ENCODE measurements at regions not wholly inside any gene's neighbourhood (a gene's known extent, or its start where the extent isn't known, plus 50 kb on each side); places are given as distances from the start of the nearest gene placed in this dataset.

DNA sequence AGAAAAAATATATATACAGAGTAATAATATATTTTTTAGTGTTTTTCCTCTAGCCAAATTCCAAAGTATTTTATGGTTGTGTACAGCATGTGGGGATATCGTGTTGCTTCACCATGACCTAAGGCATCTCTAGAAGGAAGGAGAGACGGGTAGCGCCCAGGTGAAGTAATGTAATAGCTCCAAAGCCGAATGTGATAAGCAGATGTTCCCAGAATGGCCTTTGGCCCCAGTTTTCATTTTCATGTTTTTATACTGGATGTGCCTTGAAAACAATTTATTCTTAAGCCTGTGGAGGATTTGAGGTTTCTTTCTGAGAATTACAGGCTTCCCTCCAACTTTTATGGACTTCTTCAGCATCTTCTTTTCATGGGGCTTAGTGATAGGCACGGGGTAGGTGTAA lies 587.9 kb upstream of the KIRREL3 start:
- TF ChIP-seq, protein P1, sequence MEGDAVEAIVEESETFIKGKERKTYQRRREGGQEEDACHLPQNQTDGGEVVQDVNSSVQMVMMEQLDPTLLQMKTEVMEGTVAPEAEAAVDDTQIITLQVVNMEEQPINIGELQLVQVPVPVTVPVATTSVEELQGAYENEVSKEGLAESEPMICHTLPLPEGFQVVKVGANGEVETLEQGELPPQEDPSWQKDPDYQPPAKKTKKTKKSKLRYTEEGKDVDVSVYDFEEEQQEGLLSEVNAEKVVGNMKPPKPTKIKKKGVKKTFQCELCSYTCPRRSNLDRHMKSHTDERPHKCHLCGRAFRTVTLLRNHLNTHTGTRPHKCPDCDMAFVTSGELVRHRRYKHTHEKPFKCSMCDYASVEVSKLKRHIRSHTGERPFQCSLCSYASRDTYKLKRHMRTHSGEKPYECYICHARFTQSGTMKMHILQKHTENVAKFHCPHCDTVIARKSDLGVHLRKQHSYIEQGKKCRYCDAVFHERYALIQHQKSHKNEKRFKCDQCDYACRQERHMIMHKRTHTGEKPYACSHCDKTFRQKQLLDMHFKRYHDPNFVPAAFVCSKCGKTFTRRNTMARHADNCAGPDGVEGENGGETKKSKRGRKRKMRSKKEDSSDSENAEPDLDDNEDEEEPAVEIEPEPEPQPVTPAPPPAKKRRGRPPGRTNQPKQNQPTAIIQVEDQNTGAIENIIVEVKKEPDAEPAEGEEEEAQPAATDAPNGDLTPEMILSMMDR (IDR thresholded peaks at IDR 0.05; ENCODE audit: control insufficient read depth, insufficient read depth, low read depth, low read length, missing control alignments), result no peak
- no peak overlapping the region for H3K4me3 ChIP-seq (ENCODE audit: control insufficient read depth, low read depth, low read length)
- DNase-seq (ENCODE audit: low read depth), result no peak

DNA sequence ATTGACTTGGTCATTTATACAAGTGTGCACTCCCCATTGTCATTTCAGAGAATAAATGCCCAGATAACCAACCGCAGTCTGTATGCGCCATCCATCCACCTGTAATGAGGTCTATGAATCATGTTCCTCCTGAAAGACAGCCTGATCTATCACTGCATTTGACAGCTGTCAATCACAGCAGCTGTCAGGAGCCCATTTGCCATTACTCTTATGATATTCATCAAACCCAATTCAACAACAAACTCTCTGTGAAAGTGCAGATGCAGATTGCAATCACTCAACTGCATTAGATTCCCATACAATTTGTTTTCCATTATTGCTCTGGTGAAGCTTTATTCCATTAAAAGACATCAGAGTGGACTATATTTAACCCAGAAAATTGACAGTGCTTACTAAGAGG lies 586.9 kb upstream of the KIRREL3 start:
- H3K4me3 ChIP-seq (ENCODE audit: control insufficient read depth, low read depth, low read length), result no peak overlapping the region
- DNase-seq (ENCODE audit: low read depth), result no peak
- TF ChIP-seq, protein P1 (IDR thresholded peaks at IDR 0.05; ENCODE audit: control insufficient read depth, insufficient read depth, low read depth, low read length, missing control alignments), result no peak

DNA sequence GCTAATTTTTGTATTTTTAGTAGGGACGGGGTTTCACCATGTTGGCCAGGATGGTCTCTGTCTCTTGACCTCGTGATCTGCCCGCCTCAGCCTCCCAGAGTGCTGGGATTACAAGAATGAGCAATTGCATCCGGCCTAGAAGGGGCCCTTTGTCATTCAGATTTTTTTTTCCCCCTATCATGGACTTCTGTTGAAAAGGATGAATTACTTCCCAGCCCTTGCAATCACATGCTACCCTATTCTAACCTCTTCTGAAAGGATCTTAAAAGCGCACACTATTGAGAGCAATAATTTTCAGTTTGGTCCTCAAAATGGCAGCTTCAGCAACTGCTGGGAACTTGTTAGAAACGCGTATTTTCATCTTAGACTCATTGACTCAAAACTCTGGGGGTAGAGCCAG lies 575.6 kb upstream of the KIRREL3 start:
- H3K4me3 ChIP-seq (ENCODE audit: control insufficient read depth, low read depth, low read length), result no peak overlapping the region
- TF ChIP-seq, protein P1 (IDR thresholded peaks at IDR 0.05; ENCODE audit: control insufficient read depth, insufficient read depth, low read depth, low read length, missing control alignments), result no peak
- no peak for DNase-seq (ENCODE audit: low read depth)

DNA sequence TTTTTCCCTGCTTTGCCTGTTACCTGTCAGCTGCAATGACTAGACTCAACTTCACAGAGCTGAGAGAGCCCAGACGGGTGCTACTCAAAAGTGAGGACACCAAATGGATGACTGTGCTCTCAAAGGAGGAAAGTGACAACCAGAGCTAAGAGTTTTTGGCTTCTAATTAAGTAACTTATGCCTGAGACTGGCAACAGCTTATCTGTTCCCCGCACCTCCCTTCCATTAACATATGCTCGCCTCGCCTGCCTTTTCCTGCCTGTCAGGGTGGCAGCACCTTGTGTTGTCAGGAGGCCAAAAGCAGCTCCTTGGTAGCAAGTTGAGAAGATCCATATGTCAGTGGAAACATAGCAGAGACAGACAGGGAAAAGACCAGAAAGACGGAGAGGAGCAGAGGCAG lies 573.9 kb upstream of the KIRREL3 start:
- no peak for DNase-seq (ENCODE audit: low read depth)
- TF ChIP-seq, protein P1 (IDR thresholded peaks at IDR 0.05; ENCODE audit: control insufficient read depth, insufficient read depth, low read depth, low read length, missing control alignments), result no peak
- no peak overlapping the region for H3K4me3 ChIP-seq (ENCODE audit: control insufficient read depth, low read depth, low read length)

DNA sequence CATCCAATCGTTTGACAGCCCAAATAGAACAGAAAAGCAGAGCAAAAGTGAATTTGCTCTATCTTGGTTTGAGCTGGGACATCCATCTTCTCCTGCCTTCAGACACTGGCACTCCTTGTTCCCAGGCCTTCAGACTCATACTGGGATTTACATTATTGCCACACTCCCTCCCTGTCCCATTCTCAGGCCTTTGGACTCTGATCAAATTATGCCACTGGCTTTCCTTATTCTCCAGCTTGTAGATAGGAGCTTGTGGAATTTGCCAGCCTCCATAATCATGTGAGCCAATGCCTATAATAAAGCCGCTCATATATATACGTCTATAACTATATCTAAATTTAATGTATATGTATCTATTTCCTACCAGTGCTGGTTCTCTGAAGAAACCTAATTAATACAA lies 568.3 kb upstream of the KIRREL3 start:
- H3K4me3 ChIP-seq (ENCODE audit: control insufficient read depth, low read depth, low read length), result no peak overlapping the region
- TF ChIP-seq, protein P1 (IDR thresholded peaks at IDR 0.05; ENCODE audit: control insufficient read depth, insufficient read depth, low read depth, low read length, missing control alignments), result no peak
- no peak for DNase-seq (ENCODE audit: low read depth)

DNA sequence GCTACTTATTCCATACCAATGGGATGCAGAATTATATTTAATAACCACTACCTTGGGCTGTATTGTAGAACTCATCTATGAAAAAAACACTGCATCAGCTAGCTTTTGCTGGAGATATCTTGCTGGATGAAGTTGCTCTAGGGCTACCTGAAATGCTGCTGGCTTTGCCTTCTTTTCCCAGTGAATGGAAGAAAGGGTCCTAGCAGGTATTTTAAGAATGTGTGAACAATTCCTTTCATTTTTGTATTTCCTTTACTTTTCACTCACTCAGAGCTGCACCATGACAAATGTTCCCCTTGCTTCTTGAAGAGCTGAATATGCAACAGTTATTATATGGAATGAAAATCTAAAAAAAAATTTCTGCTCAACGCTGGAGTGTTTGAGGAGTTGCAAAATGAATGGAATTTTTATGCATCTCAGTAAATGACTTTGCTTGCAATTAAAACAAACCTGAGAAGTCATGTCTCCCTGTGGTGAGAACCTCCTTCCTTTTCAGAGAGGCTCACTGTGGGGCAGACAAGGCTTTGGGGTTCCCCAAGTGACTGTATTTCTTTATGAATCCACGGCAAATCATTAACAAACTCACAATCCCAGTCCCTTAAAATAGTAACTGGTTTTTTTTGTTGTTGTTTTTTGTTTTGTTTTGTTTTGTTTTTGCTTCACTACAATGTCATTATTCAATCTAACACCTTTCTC lies 566.8 kb upstream of the KIRREL3 start:
- no peak overlapping the region for H3K4me3 ChIP-seq (ENCODE audit: control insufficient read depth, low read depth, low read length)
- TF ChIP-seq, protein P1 (IDR thresholded peaks at IDR 0.05; ENCODE audit: control insufficient read depth, insufficient read depth, low read depth, low read length, missing control alignments), result no peak
- no peak for DNase-seq (ENCODE audit: low read depth)

All from AG09309 (cell line).